GM12872 (cell line): ENCODE measurements at regions not wholly inside any gene's neighbourhood (a gene's known extent, or its start where the extent isn't known, plus 50 kb on each side); places are given as distances from the start of the nearest gene placed in this dataset.

ENCODE experiments used
- CTCF ChIP-seq: IDR thresholded peaks from 3 replicates; pipeline ENCODE4 v1.5.1; 2011; ENCODE audit warnings: low read depth, mild to moderate bottlenecking, low read length, moderate library complexity; ENCODE audit not compliant: insufficient read depth

GRCh38 chr10:43983856-43984271 lies 335.2 kb upstream of the ZNF32 start:
- TF ChIP-seq CTCF: no peak

- TF ChIP-seq CTCF: no peak
Measured at GRCh38 chr10:43983405-43983804, 334.7 kb upstream of the ZNF32 start.

GRCh38 chr10:43982250-43982649 lies 333.6 kb upstream of the ZNF32 start:
- no peak for TF ChIP-seq CTCF

- no peak for TF ChIP-seq CTCF
Measured at GRCh38 chr10:43981696-43982095, 333.0 kb upstream of the ZNF32 start.

GRCh38 chr10:43981232-43981631 lies 332.6 kb upstream of the ZNF32 start:
- TF ChIP-seq CTCF: no peak

GRCh38 chr10:43980715-43981114 lies 332.0 kb upstream of the ZNF32 start:
- no peak for TF ChIP-seq CTCF

GRCh38 chr10:43980313-43980712 lies 331.6 kb upstream of the ZNF32 start:
- no peak for TF ChIP-seq CTCF

- TF ChIP-seq CTCF: no peak
Measured at GRCh38 chr10:43979551-43979950, 330.9 kb upstream of the ZNF32 start.
